Stimulated activated effector memory CD8-positive, alpha-beta T cell treated with anti-CD3 and anti-CD28 coated beads, Interleukin-12 subunit alpha, Interleukin-12 subunit beta, amount 100 ng/mL, for 72 hours (primary cell): ENCODE measurements at regions not wholly inside any gene's neighbourhood (a gene's known extent, or its start where the extent isn't known, plus 50 kb on each side); places are given as distances from the start of the nearest gene placed in this dataset.
"Not testable (repeated sequence)": the region's sequence is repeated elsewhere in the genome, so short reads cannot be mapped to it uniquely, and the experiment has no call there.

ENCODE experiments used
- ATAC-seq: fragments of 150-1000 bp; cut with Tn5 transposase; 2 replicates; pipeline ENCODE4 v1.10.0; 2021
- DNase-seq, 2 donors: peaks; one replicate each; pipeline ENCODE4 v3.0.0; 2021 to 2022; ENCODE audit warnings: low spot score in 2 of 2
- H3K27ac Mint-ChIP-seq: one replicate; pipeline ENCODE4 v1.8.0; 2022; ENCODE audit warnings: mild to moderate bottlenecking, mixed read lengths
- H3K36me3 Mint-ChIP-seq: one replicate; pipeline ENCODE4 v1.8.0; 2022; ENCODE audit warnings: mild to moderate bottlenecking, mixed read lengths
- H3K4me1 Mint-ChIP-seq: one replicate; pipeline ENCODE4 v1.8.0; 2022; ENCODE audit warnings: mixed read lengths
- H3K4me3 Mint-ChIP-seq: one replicate; pipeline ENCODE4 v1.8.0; 2022; ENCODE audit warnings: mild to moderate bottlenecking, mixed read lengths
- H3K9me3 Mint-ChIP-seq: one replicate; pipeline ENCODE4 v1.8.0; 2022; ENCODE audit warnings: mixed read lengths

DNA sequence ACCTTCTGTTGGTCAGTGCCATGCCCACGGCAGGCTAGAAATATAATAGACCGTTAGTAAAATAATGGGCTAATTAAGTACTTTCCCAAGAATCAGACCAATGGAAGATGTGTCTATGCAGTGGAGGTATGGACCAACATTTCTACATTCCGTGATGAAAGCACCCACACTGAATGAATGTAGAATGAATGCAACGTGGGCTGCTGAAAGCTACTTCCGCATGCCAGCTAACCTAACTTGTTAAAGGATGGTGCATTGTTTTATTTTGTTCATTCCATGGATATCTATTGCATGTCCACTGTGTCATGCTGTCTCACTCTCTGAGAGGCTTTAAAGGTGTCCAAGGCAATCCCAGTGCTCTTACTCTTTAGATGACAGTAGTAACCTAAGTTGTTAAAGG lies 112.9 kb upstream of the CAV2 start:
- H3K36me3 Mint-ChIP-seq, result no peaks in the 10 kb centered on the region
- H3K9me3 Mint-ChIP-seq, result no peaks in the 10 kb centered on the region
- DNase-seq, result no peak
- no peak overlapping the region for H3K4me3 Mint-ChIP-seq
- no peak overlapping the region for H3K27ac Mint-ChIP-seq
- no peak for ATAC-seq
- H3K4me1 Mint-ChIP-seq, result no peaks in the 10 kb centered on the region

DNA sequence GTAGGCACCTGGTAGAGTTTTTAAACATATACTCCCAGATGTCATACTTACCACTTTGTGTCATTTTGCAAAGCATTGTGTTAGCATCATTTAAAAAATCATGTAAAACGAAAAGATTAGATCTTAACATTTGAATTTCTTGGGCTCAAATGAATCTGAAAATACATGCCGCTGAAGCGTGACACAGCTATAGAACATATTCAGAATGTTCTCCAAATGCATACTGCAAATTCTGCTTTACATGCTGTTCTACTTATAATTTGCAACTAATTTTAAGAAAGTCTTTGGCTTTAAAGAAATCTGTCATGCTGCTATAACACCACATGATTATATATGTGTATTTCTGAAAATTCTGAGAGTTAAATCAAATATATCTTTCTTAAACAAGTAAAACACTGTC lies 109.2 kb upstream of the CAV2 start:
- no peak overlapping the region for H3K27ac Mint-ChIP-seq
- no peak for ATAC-seq

DNA sequence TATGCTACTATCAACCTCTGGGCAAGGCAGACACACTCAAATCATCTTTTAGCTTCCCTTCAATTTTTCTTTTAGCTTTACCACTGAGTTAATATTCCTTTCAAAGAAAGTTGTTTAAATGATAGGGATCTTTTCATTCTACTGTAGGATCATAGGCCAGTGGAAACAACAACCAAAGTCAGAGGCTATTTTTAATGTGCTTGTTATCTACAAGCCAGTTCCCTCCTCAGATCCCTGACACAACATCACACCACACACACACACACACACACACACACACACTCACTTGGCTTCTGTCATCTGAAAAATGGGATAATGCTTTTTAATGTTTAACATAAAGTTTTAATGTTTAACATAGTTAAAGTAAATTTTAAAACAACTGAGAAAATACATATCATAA lies 106.7 kb upstream of the CAV2 start:
- no peak for ATAC-seq
- no peak for DNase-seq
- Mint-ChIP-seq H3K27ac (no peak overlapping the region), H3K9me3 (no peaks in the 10 kb centered on the region), H3K36me3 (no peaks in the 10 kb centered on the region), H3K4me3 (no peak overlapping the region), H3K4me1 (no peaks in the 10 kb centered on the region)

More for the DNA sequence above, 109.2 kb upstream of the CAV2 start:
- Mint-ChIP-seq H3K4me3 (no peak overlapping the region), H3K36me3 (no peaks in the 10 kb centered on the region), H3K4me1 (no peaks in the 10 kb centered on the region), H3K9me3 (no peaks in the 10 kb centered on the region)
- DNase-seq, result no peak

DNA sequence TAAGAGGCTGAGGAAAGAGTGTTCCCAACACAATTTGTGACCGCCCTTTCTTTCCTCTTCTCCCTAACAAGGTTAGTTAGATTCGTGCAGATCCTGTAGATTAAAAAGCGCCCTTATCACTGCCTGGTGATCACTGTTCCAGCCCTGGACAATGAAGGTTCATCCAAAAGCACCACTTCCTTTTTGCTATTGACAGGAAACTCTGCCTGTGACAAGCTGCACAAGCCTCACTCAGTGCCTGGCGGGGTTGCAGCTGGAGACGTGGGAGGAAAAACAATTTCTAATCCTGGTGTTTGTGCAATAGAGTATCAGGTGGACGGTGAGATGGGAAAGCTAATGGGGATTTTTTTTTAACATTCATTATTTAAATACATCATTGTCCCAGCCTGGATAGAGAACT lies 105.9 kb upstream of the CAV2 start:
- no peak overlapping the region for H3K27ac Mint-ChIP-seq

DNA sequence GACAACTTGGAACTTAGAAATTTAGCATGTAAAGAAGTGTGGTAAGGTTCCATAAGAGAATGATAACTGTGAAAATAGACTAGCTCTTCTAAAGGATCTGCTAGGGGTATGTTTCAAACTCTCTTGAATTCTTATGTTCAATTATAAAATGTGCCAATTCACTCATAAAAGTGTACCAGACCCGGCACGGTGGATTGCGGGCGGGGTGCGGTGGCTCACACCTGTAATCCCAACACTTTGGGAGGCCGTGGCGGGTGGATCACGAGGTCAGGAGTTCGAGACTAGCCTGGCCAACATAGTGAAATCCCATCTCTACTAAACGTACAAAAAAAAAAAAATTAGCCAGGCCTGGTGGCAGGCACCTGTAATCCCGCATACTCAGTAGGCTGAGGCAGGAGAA lies 105.4 kb upstream of the CAV2 start:
- no peak overlapping the region for H3K4me3 Mint-ChIP-seq
- H3K9me3 Mint-ChIP-seq, result peaks cover 2% of the 10 kb centered on the region
- DNase-seq, result no peak
- no peaks in the 10 kb centered on the region for H3K4me1 Mint-ChIP-seq
- no peak for ATAC-seq
- no peak overlapping the region for H3K27ac Mint-ChIP-seq
- H3K36me3 Mint-ChIP-seq, result no peaks in the 10 kb centered on the region

More for the DNA sequence above, 105.9 kb upstream of the CAV2 start:
- no peaks in the 10 kb centered on the region for H3K4me1 Mint-ChIP-seq
- no peak for ATAC-seq
- H3K9me3 Mint-ChIP-seq, result peaks cover 2% of the 10 kb centered on the region
- H3K4me3 Mint-ChIP-seq, result no peak overlapping the region
- H3K36me3 Mint-ChIP-seq, result no peaks in the 10 kb centered on the region
- no peak for DNase-seq

DNA sequence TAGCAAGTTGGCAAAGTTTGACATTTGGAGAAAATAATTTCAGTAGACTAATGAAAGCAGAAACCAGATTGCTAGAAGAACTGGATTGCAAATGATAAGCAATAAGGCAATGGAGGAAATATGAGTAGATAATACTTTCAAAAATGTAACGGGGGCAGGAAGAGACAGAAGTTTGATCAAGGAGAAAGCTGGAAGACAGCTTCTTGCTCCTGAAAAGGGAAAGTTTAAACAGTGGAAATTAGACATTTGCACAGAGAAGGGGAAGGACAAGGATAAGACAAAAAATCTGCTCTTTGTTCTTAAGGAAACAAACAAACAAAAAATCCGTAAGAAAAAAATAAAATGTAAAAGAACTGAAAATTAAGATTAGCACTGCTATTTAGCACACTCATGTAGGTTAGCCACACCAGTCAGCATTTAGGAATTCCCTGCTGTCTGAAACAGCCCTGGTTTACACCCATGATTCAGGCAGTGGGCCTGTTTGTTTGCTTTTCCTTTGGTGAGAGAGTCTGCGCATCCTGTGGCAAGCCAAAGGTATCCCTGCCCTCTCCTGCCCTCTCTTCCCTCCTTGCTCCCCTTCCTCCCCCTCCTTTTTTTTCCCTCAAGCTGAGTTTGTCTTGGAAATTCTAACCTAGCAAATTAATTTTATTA lies 104.3 kb upstream of the CAV2 start:
- Mint-ChIP-seq H3K36me3 (no peaks in the 10 kb centered on the region), H3K4me3 (no peak overlapping the region), H3K4me1 (no peaks in the 10 kb centered on the region), H3K27ac (no peak overlapping the region), H3K9me3 (peaks cover 2% of the 10 kb centered on the region)
- ATAC-seq (no peak), DNase-seq (no peak)

DNA sequence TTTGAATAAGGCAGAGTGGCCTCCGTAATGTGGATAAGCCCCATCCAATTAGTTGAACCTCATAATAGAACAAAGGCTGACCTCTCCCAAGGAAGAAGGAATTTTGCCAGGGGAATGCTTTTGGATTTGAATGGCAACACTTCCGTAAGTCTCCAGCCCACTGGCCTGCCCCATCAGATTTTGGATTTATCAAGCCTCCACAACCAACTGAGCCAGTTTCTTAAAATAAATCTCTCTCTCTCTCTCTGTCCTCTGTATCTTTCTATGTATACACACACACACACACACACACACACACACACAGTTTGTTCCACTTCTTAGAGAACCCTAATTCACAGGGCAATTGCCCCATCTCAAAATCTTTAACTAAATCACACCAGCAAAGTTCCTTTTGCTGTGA lies 100.9 kb upstream of the CAV2 start:
- Mint-ChIP-seq H3K4me1 (no peaks in the 10 kb centered on the region), H3K4me3 (no peak overlapping the region), H3K9me3 (peaks cover 2% of the 10 kb centered on the region), H3K27ac (no peak overlapping the region), H3K36me3 (no peaks in the 10 kb centered on the region)
- no peak for ATAC-seq
- no peak for DNase-seq

DNA sequence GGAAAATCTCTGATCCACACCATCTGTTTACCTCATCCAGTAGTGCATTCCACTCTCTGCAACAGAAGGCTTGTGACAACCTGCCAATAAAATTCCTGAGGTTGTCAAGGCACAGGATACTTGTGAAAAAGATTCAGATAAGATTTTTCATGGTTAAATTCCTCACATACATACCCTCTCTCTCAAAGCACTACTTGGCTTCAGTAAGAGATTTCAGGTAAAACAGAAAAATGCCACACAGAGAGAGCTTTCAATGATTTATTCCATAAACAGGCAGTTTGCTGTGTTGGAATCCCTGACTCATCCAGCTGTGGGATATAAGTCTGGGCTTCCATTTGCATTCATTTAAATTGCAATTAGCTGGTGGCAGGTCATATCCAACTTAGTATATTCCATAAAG lies 99.7 kb upstream of the CAV2 start:
- H3K4me1 Mint-ChIP-seq, result no peaks in the 10 kb centered on the region
- no peak for ATAC-seq
- DNase-seq, result no peak
- peaks cover 2% of the 10 kb centered on the region for H3K9me3 Mint-ChIP-seq
- H3K36me3 Mint-ChIP-seq, result no peaks in the 10 kb centered on the region
- H3K4me3 Mint-ChIP-seq, result no peak overlapping the region
- no peak overlapping the region for H3K27ac Mint-ChIP-seq

DNA sequence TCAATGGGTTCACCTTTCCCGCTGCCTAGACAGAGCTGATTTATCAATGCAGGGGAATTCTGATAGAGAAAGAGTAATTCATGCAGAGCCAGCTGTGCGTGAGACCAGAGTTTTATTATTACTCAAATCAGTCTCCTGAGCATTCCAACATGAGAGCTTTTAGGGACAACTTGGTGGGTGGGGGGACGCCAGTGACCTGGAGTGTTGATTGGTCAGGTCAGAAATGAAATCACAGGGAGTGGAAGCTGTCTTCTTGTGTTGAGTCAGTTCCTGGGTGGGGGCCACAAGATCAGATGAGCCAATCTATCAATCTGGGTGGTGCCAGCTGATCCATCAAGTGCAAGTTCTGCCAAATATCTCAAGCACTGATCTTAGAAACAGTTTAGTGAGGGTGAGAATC lies 99.0 kb upstream of the CAV2 start:
- no peaks in the 10 kb centered on the region for H3K4me1 Mint-ChIP-seq
- no peaks in the 10 kb centered on the region for H3K36me3 Mint-ChIP-seq
- H3K9me3 Mint-ChIP-seq, result peaks cover 2% of the 10 kb centered on the region
- no peak overlapping the region for H3K27ac Mint-ChIP-seq
- DNase-seq, result no peak
- ATAC-seq, result no peak
- H3K4me3 Mint-ChIP-seq, result no peak overlapping the region

DNA sequence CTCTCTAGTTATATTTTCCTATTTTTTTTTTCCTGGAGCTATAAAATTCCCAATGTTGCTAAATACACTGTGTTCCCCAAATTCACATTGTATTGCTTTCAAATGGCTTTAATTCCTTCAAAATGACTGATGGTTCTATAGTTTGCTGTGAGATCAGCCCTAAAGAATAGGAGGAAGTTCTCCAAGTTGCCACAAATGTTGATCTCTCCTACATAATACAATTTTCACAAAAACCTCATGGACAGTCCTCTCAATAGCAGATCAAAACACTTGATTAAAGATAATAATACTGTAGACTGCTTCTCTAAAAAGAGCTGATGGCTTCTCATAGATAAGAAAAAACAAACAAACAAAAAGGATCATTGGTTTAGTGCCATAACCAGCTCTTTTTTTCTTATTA lies 97.8 kb upstream of the CAV2 start:
- Mint-ChIP-seq H3K4me3 (no peak overlapping the region), H3K27ac (no peak overlapping the region), H3K4me1 (no peaks in the 10 kb centered on the region), H3K9me3 (peaks cover 2% of the 10 kb centered on the region), H3K36me3 (no peaks in the 10 kb centered on the region)
- DNase-seq (no peak), ATAC-seq (no peak)

DNA sequence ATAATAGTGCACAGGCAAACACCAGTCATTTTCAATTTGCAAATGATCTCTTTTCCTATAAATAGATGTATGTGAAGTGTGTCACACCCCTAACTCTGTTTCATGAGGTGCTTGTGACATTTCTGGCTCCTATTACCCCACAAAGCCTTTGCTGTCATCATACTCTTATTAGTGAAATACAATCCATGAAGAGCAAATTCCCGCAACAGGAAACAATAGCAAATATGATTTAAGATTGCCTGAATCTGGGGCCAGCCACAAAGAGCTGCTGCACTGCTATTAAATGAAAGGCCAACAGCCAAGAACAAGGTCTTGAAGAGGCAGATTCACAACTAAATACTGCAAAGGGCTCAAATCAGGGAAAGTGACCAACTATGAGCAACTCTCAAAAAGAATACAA lies 96.3 kb upstream of the CAV2 start:
- no peak overlapping the region for H3K27ac Mint-ChIP-seq
- H3K4me1 Mint-ChIP-seq, result no peaks in the 10 kb centered on the region
- H3K9me3 Mint-ChIP-seq, result no peaks in the 10 kb centered on the region
- DNase-seq (no peak), ATAC-seq (no peak)
- H3K4me3 Mint-ChIP-seq, result no peak overlapping the region
- H3K36me3 Mint-ChIP-seq, result no peaks in the 10 kb centered on the region

DNA sequence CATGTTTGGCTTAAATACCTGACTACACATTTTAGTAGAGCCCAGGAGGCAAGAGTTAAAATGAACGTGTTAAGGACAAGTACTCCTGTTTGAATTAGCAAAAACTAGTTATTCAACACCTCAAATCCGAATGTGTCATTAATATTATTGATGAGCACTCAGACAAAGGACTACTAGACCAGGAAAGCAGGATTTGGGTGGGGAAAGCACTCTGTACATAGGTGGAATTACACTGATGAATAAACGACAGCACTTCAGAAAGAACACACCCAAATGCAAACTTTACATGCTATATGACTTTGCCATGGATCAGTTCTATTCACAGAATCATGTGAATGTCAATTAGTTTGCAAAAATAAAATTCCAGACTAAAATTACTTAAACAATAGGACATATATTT lies 95.1 kb upstream of the CAV2 start:
- DNase-seq, result no peak
- Mint-ChIP-seq H3K4me3 (no peak overlapping the region), H3K4me1 (no peaks in the 10 kb centered on the region), H3K27ac (no peak overlapping the region), H3K9me3 (no peaks in the 10 kb centered on the region), H3K36me3 (no peaks in the 10 kb centered on the region)
- no peak for ATAC-seq

DNA sequence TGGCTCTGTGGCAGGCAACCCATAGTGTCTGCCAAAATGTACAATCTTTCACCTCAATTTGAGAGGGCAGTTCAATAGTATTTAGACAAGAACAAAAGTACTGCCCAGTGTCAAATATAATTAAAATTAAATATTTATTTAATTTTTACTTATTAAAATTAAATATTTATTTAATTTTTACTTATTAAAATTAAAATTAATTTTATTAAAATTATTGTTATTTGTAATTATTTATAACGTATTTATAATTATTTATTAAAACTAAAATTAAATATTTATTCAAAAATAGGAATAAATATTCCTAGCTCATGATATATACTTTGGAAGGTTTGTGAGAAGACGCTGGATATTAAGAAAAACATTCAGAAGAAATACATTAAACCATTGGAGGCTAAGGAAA lies 93.7 kb upstream of the CAV2 start:
- Mint-ChIP-seq H3K9me3 (no peaks in the 10 kb centered on the region), H3K27ac (no peak overlapping the region), H3K36me3 (no peaks in the 10 kb centered on the region), H3K4me1 (no peaks in the 10 kb centered on the region), H3K4me3 (no peak overlapping the region)
- ATAC-seq (no peak), DNase-seq (no peak)

DNA sequence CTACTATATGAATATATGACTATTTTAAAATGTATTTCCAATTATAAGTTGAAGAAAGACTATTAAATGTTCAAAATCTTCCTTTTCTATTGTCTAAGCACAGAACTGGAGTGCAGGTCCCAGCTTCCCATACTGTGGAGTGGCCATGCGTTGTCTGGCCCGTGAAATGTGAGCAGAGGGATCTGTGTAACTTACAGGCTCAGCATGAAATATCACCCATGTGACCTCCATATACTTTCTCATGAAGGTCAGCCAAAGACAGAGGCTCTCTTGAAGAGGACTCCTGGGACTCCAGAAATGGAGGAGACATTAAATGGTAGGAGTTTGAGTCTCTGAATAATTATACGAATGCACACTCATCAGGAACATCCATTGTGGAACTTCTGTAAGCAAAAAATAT lies 92.4 kb upstream of the CAV2 start:
- no peaks in the 10 kb centered on the region for H3K9me3 Mint-ChIP-seq
- no peaks in the 10 kb centered on the region for H3K4me1 Mint-ChIP-seq
- ATAC-seq (no peak), DNase-seq (no peak)
- H3K36me3 Mint-ChIP-seq, result no peaks in the 10 kb centered on the region
- no peak overlapping the region for H3K27ac Mint-ChIP-seq
- H3K4me3 Mint-ChIP-seq, result no peak overlapping the region

DNA sequence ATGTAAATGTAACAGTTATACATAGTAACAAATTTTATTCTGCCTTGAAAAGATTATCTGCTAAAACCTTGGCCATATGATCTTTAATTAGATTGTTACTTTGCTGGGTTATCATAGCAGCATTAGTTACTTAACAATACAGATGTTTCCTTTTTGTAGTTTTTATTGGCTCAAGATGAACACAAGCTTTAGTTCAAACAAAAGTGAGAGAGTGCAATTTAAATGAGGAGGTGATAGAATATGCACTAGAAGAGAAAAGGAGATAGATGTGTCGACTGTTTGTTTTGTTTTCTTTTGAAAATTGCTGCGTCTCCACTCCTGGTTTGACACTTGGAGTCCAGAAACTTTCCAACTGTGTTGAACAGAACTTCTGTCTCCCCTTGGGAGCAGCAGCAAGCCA lies 91.4 kb upstream of the CAV2 start:
- Mint-ChIP-seq H3K4me1 (no peaks in the 10 kb centered on the region), H3K4me3 (no peak overlapping the region), H3K36me3 (no peaks in the 10 kb centered on the region), H3K27ac (no peak overlapping the region), H3K9me3 (no peaks in the 10 kb centered on the region)
- DNase-seq (no peak), ATAC-seq (no peak)

DNA sequence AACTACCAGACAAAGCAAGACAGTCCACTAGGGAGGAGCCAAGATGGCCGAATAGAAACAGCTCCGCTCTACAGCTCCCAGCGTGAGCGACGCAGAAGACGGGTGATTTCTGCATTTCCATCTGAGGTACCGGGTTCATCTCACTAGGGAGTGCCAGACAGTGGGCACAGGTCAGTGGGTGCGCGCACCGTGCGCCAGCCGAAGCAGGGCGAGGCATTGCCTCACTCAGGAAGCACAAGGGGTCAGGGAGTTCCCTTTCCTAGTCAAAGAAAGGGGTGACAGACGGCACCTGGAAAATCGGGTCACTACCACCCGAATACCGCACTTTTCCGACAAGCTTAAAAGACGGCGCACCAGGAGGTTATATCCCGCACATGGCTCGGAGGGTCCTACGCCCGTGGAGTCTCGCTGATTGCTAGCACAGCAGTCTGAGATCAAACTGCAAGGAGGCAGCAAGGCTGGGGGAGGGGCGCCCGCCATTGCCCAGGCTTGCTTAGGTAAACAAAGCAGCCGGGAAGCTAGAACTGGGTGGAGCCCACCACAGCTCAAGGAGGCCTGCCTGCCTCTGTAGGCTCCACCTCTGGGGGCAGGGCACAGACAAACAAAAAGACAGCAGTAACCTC lies 90.6 kb upstream of the CAV2 start:
- H3K4me1 Mint-ChIP-seq, H3K4me3 Mint-ChIP-seq, ATAC-seq, H3K27ac Mint-ChIP-seq, H3K9me3 Mint-ChIP-seq, DNase-seq, H3K36me3 Mint-ChIP-seq: not testable (repeated sequence)

DNA sequence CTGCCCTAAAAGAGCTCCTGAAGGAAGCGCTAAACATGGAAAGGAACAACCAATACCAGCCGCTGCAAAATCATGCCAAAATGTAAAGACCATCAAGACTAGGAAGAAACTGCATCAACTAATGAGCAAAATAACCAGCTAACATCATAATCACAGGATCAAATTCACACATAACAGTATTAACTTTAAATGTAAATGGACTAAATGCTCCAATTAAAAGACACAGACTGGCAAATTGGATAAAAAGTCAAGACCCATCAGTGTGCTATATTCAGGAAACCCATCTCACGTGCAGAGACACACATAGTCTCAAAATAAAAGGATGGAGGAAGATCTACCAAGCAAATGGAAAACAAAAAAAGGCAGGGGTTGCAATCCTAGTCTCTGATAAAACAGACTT lies 88.8 kb upstream of the CAV2 start:
- H3K27ac Mint-ChIP-seq, H3K4me3 Mint-ChIP-seq, ATAC-seq, H3K4me1 Mint-ChIP-seq, DNase-seq, H3K9me3 Mint-ChIP-seq, H3K36me3 Mint-ChIP-seq: not testable (repeated sequence)
